Liver (tissue), 8 donors: ENCODE measurements at regions not wholly inside any gene's neighbourhood (a gene's known extent, or its start where the extent isn't known, plus 50 kb on each side); places are given as distances from the start of the nearest gene placed in this dataset.

Experiments used
- DNase-seq: peaks from one replicate; pipeline ENCODE4 v3.0.0-alpha.2; 2017; ENCODE audit warnings: low spot score
- H3K27ac ChIP-seq, 2 donors: one replicate each; pipeline ENCODE4 v1.7.0; 2013; ENCODE audit warnings: inconsistent platforms in 2 of 2, low read length in 2 of 2, control low read depth in 1 of 2, low read depth in 1 of 2, mild to moderate bottlenecking in 1 of 2
- H3K27me3 ChIP-seq, 4 donors: one replicate each; pipeline versions ENCODE4 v1.6.1 to v1.7.0; 2013; ENCODE audit warnings: low read length in 3 of 4, inconsistent platforms in 1 of 4, mild to moderate bottlenecking in 1 of 4, moderate library complexity in 1 of 4; ENCODE audit not compliant: control insufficient read depth in 4 of 4, insufficient read depth in 4 of 4
- H3K36me3 ChIP-seq, 4 donors: one replicate each; pipeline versions ENCODE4 v1.6.1 to v1.7.0; 2013; ENCODE audit warnings: low read length in 3 of 4, mild to moderate bottlenecking in 3 of 4, low read depth in 1 of 4, moderate library complexity in 1 of 4; ENCODE audit not compliant: control insufficient read depth in 4 of 4, insufficient read depth in 3 of 4
- H3K4me1 ChIP-seq, 4 donors: one replicate each; pipeline versions ENCODE4 v1.6.1 to v1.7.0; 2013; ENCODE audit warnings: low read length in 3 of 4, mild to moderate bottlenecking in 3 of 4, moderate library complexity in 1 of 4; ENCODE audit not compliant: control insufficient read depth in 4 of 4, insufficient read depth in 4 of 4
- H3K4me3 ChIP-seq, 3 donors: one replicate each; pipeline versions ENCODE4 v1.6.1 to v1.7.0; 2013; ENCODE audit warnings: low read length in 3 of 3, control low read depth in 1 of 3, low read depth in 1 of 3, mild to moderate bottlenecking in 1 of 3
- H3K9ac ChIP-seq, 2 donors: one replicate each; pipeline ENCODE4 v1.7.0; 2013; ENCODE audit warnings: low read length in 2 of 2, mild to moderate bottlenecking in 2 of 2, moderate library complexity in 2 of 2, control low read depth in 1 of 2, low read depth in 1 of 2
- H3K9me3 ChIP-seq, 4 donors: one replicate each; pipeline versions ENCODE4 v1.6.1 to v1.7.0; 2013; ENCODE audit warnings: low read length in 3 of 4; ENCODE audit not compliant: control insufficient read depth in 4 of 4
- ATF3 ChIP-seq: IDR thresholded peaks from 2 replicates; pipeline ENCODE4 v1.6.1; 2016; ENCODE audit warnings: antibody characterized with exemption
- CTCF ChIP-seq: fragments of 150-350 bp; IDR thresholded peaks from 2 replicates; pipeline ENCODE4 v1.5.1; 2017; ENCODE audit warnings: improper control_type of control experiment, low read depth, low read length; ENCODE audit not compliant: missing input control
- EGR1 ChIP-seq, 2 donors: IDR thresholded peaks; 2 replicates each; pipeline ENCODE4 v1.6.1; 2016 to 2018; ENCODE audit warnings: antibody characterized with exemption in 2 of 2, low read depth in 2 of 2
- FOXA1 ChIP-seq: IDR thresholded peaks from 2 replicates; pipeline ENCODE4 v1.6.1; 2016; ENCODE audit warnings: antibody characterized with exemption
- FOXA2 ChIP-seq: IDR thresholded peaks from 2 replicates; pipeline ENCODE4 v1.6.1; 2016; ENCODE audit warnings: antibody characterized with exemption
- GABPA ChIP-seq, 2 donors: IDR thresholded peaks in 1 of 2; conservative IDR thresholded peaks in 1 of 2; 2 replicates each; pipeline ENCODE4 v1.6.1; 2016; ENCODE audit warnings: antibody characterized with exemption in 2 of 2, mild to moderate bottlenecking in 1 of 2, moderate library complexity in 1 of 2
- HNF4A ChIP-seq, 2 donors: conservative IDR thresholded peaks; 2 replicates each; pipeline ENCODE4 v1.6.1; 2016; ENCODE audit warnings: antibody characterized with exemption in 2 of 2, mild to moderate bottlenecking in 2 of 2
- HNF4G ChIP-seq: IDR thresholded peaks from 2 replicates; pipeline ENCODE4 v1.6.1; 2016; ENCODE audit warnings: antibody characterized with exemption
- JUND ChIP-seq, 2 donors: IDR thresholded peaks; 2 replicates each; pipeline ENCODE4 v1.6.1; 2016; ENCODE audit warnings: antibody characterized with exemption in 2 of 2
- NR2F2 ChIP-seq: IDR thresholded peaks from 2 replicates; pipeline ENCODE4 v1.6.1; 2016; ENCODE audit warnings: antibody characterized with exemption
- REST ChIP-seq: IDR thresholded peaks from 2 replicates; pipeline ENCODE4 v1.6.1; 2016; ENCODE audit warnings: antibody characterized with exemption, mild to moderate bottlenecking
- RXRA ChIP-seq, 2 donors: IDR thresholded peaks; 2 replicates each; pipeline ENCODE4 v1.6.1; 2017 to 2018; ENCODE audit warnings: antibody characterized with exemption in 2 of 2, mild to moderate bottlenecking in 1 of 2
- SP1 ChIP-seq: IDR thresholded peaks from 2 replicates; pipeline ENCODE4 v1.6.1; 2018; ENCODE audit warnings: antibody characterized with exemption, mild to moderate bottlenecking
- TAF1 ChIP-seq: conservative IDR thresholded peaks from 2 replicates; pipeline ENCODE4 v1.6.1; 2016; ENCODE audit warnings: antibody characterized with exemption, mild to moderate bottlenecking
- ZBTB33 ChIP-seq: IDR thresholded peaks from 2 replicates; pipeline ENCODE4 v1.6.1; 2016; ENCODE audit warnings: antibody characterized with exemption
- WGBS: extraction: QIAGEN DNeasy Blood & Tissue Kit; methylation state at CpG from one replicate; pipeline ENCODE4 v1.1.7; 2013; 5-methylcytosine and 5-hydroxymethylcytosine counted together
- donor health status: healthy.
- donor health status: healthy.
- donor health status: healthy.
- donor health status: healthy.
- donor health status: healthy.

GRCh38 chr20:10920396-10920795 is 246.6 kb upstream of the JAG1 start:
- Histone ChIP-seq H3K36me3 (no peaks in the 10 kb centered on the region), H3K27ac (no peak overlapping the region), H3K4me3 (no peak overlapping the region), H3K9me3 (no peaks in the 10 kb centered on the region), H3K9ac (no peak overlapping the region), H3K4me1 (no peaks in the 10 kb centered on the region), H3K27me3 (no peaks in the 10 kb centered on the region)
- 77% methylated on average over 2 of the region's 2 CpGs for WGBS
- TF ChIP-seq TAF1 (no peak), CTCF (no peak), JUND (IDR thresholded peaks at IDR 0.05) (no peak), REST (no peak), ZBTB33 (no peak), RXRA (IDR thresholded peaks at IDR 0.05) (no peak), NR2F2 (no peak), EGR1 (IDR thresholded peaks at IDR 0.05; ENCODE audit: low read depth in 2 of 2) (no peak), HNF4A (conservative IDR thresholded peaks at IDR 0.05) (no peak), FOXA1 (no peak), HNF4G (no peak), ATF3 (no peak), GABPA (IDR thresholded peaks at IDR 0.05 in 1 of 2, conservative IDR thresholded peaks at IDR 0.05 in 1 of 2) (no peak), SP1 (no peak)
- DNase-seq, result no peak

GRCh38 chr20:10921491-10922010 is 247.8 kb upstream of the JAG1 start:
- 93% methylated on average over 2 of the region's 2 CpGs for WGBS
- Histone ChIP-seq H3K27ac (no peak overlapping the region), H3K27me3 (no peaks in the 10 kb centered on the region), H3K4me3 (no peak overlapping the region), H3K36me3 (no peaks in the 10 kb centered on the region), H3K4me1 (no peaks in the 10 kb centered on the region), H3K9me3 (no peaks in the 10 kb centered on the region), H3K9ac (no peak overlapping the region)
- no peak for DNase-seq
- TF ChIP-seq CTCF (no peak), FOXA1 (no peak), SP1 (no peak), ZBTB33 (no peak), JUND (IDR thresholded peaks at IDR 0.05) (no peak), REST (no peak), TAF1 (no peak), ATF3 (no peak), FOXA2 (no peak)
